Gastroesophageal sphincter (tissue), 4 donors: ENCODE measurements at regions not wholly inside any gene's neighbourhood (a gene's known extent, or its start where the extent isn't known, plus 50 kb on each side); places are given as distances from the start of the nearest gene placed in this dataset.

Experiments
- ATAC-seq: fragments of 150-250 bp; one replicate; pipeline ENCODE4 v1.9.1; 2016; ENCODE audit warnings: mild to moderate bottlenecking, moderate library complexity
- H3K27ac ChIP-seq, 4 donors: fragments of 200-600 bp; sonication (generic) in 3 of 4; 1 replicate in 3 of 4; 2 replicates in 1 of 4; pipeline ENCODE4 v1.5.1; 2016 to 2019
- H3K27me3 ChIP-seq: fragments of 200-600 bp; sonication (generic); one replicate; pipeline ENCODE4 v1.5.1; 2019
- H3K36me3 ChIP-seq, 2 donors: fragments of 200-600 bp; sonication (generic); one replicate each; pipeline ENCODE4 v1.5.1; 2019; ENCODE audit warnings: control low read depth in 1 of 2
- H3K4me1 ChIP-seq, 3 donors: fragments of 200-600 bp; sonication (generic); 1 replicate in 2 of 3; 2 replicates in 1 of 3; pipeline ENCODE4 v1.5.1; 2016 to 2019; ENCODE audit warnings: control low read depth in 2 of 3
- H3K4me3 ChIP-seq, 2 donors: fragments of 200-600 bp; sonication (generic); one replicate each; pipeline ENCODE4 v1.5.1; 2019; ENCODE audit warnings: mild to moderate bottlenecking in 1 of 2, moderate library complexity in 1 of 2
- H3K9me3 ChIP-seq, 3 donors: fragments of 200-600 bp; sonication (generic); one replicate each; pipeline ENCODE4 v1.5.1; 2017 to 2019; ENCODE audit warnings: control low read depth in 2 of 3
- EP300 ChIP-seq: sonication (generic); formaldehyde crosslinking; IDR thresholded peaks from one replicate; pipeline ENCODE4 v1.6.1; 2017; ENCODE audit warnings: antibody characterized with exemption, mild to moderate bottlenecking
- POLR2A ChIP-seq, 2 donors: fragments of 450-650 bp; IDR thresholded peaks; one replicate each; pipeline ENCODE4 v1.6.1; 2017; ENCODE audit warnings: antibody characterized with exemption in 2 of 2, mild to moderate bottlenecking in 2 of 2, moderate library complexity in 1 of 2
- POLR2AphosphoS5 ChIP-seq: sonication (generic); formaldehyde crosslinking; IDR thresholded peaks from one replicate; pipeline ENCODE4 v1.6.1; 2017; ENCODE audit warnings: antibody characterized with exemption
- WGBS, 2 donors: methylation state at CpG; one replicate each; pipeline ENCODE4 v1.1.5; 2018; ENCODE audit warnings: low coverage in 1 of 2; 5-methylcytosine and 5-hydroxymethylcytosine counted together
- TF ChIP-seq, protein P1 (sequence below), 4 experiments: fragments of 200-600 bp in 2 of 4; fragments of 450-650 bp in 2 of 4; sonication (generic) in 1 of 4; IDR thresholded peaks; one replicate each; pipeline ENCODE4 v1.5.1; 2017 to 2019; ENCODE audit warnings: antibody characterized with exemption in 4 of 4, mild to moderate bottlenecking in 2 of 4, moderate library complexity in 2 of 4

DNA sequence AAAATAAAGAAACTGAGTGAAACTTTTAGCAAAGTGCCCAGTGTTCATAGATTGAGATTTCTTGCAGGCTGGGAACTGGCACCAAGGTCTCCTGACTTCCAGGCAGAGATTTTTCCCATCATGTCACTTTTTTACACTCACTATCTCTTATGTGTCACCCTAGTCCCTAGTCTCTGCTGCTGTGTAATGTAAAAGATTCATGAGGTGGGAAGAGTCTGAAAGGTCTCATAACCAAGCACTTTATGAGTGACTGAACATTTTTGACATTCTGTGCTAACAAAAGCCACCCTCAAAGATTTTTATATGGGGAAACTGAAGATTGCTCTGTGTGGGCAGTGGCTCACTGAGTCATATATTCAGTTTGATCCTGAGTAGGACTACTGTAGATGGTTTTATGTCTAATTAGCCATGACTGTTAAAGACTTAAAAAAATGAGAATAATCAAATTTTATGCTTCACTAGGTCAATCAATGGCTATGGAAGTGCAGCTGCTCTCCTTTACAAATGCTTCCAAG, 900.3 kb upstream of the SORCS1 start:
- Histone ChIP-seq H3K36me3 (no peaks in the 10 kb centered on the region), H3K4me1 (no peaks in the 10 kb centered on the region), H3K4me3 (no peak overlapping the region), H3K9me3 (no peaks in the 10 kb centered on the region), H3K27ac (no peak overlapping the region), H3K27me3 (no peaks in the 10 kb centered on the region)
- TF ChIP-seq POLR2A (IDR thresholded peaks at IDR 0.05): no peak
- TF ChIP-seq, protein P1, sequence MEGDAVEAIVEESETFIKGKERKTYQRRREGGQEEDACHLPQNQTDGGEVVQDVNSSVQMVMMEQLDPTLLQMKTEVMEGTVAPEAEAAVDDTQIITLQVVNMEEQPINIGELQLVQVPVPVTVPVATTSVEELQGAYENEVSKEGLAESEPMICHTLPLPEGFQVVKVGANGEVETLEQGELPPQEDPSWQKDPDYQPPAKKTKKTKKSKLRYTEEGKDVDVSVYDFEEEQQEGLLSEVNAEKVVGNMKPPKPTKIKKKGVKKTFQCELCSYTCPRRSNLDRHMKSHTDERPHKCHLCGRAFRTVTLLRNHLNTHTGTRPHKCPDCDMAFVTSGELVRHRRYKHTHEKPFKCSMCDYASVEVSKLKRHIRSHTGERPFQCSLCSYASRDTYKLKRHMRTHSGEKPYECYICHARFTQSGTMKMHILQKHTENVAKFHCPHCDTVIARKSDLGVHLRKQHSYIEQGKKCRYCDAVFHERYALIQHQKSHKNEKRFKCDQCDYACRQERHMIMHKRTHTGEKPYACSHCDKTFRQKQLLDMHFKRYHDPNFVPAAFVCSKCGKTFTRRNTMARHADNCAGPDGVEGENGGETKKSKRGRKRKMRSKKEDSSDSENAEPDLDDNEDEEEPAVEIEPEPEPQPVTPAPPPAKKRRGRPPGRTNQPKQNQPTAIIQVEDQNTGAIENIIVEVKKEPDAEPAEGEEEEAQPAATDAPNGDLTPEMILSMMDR (IDR thresholded peaks at IDR 0.05): no peak
- TF ChIP-seq POLR2AphosphoS5: no peak
- TF ChIP-seq EP300: no peak
- ATAC-seq: no peak

- no peak overlapping the region for H3K27ac ChIP-seq
- no peaks in the 10 kb centered on the region for H3K4me1 ChIP-seq
- H3K9me3 ChIP-seq: no peaks in the 10 kb centered on the region
- H3K36me3 ChIP-seq: no peaks in the 10 kb centered on the region
- no peak overlapping the region for H3K4me3 ChIP-seq
- no peak for TF ChIP-seq POLR2A (IDR thresholded peaks at IDR 0.05)
- TF ChIP-seq EP300: no peak
- TF ChIP-seq, protein P1 (IDR thresholded peaks at IDR 0.05): no peak
- TF ChIP-seq POLR2AphosphoS5: no peak
- no peak for ATAC-seq
- no peaks in the 10 kb centered on the region for H3K27me3 ChIP-seq
- 35 to 50% methylated on average over 1 of the region's 1 CpG for WGBS, 2 donors
Measured at GRCh38 chr10:108060246-108060645, 895.7 kb upstream of the SORCS1 start.

GRCh38 chr10:108055506-108055905, 891.0 kb upstream of the SORCS1 start:
- TF ChIP-seq, protein P1 (IDR thresholded peaks at IDR 0.05): no peak
- no peak for TF ChIP-seq POLR2A (IDR thresholded peaks at IDR 0.05)
- Histone ChIP-seq H3K4me1 (no peaks in the 10 kb centered on the region), H3K9me3 (no peaks in the 10 kb centered on the region), H3K4me3 (no peak overlapping the region), H3K27me3 (no peaks in the 10 kb centered on the region), H3K36me3 (no peaks in the 10 kb centered on the region), H3K27ac (no peak overlapping the region)
- no peak for ATAC-seq
- 23% methylated on average over 1 of the region's 1 CpG; no CpG with 5 or more reads in 1 of the 2 donors for WGBS, 2 donors

DNA sequence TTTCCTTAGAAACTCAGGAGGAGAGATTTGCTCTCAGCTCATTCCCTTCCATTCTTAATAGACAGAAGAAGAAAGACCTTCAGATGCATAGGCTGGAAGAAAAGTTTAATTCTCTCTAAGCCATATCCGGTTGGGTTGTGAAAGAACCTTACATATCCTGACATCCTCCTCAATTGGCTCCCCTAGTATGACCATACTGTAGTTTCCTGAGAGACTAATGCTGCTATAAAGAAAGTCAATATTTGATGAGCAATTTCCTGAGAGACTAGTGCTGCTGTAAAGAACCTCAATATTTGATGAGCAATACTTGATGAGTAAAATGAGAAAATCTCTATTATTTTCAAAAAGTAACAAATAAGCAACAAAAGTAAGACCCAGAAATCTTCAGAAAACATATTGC, 888.5 kb upstream of the SORCS1 start:
- Histone ChIP-seq H3K36me3 (no peaks in the 10 kb centered on the region), H3K4me3 (no peak overlapping the region), H3K27ac (no peak overlapping the region), H3K9me3 (no peaks in the 10 kb centered on the region), H3K4me1 (no peaks in the 10 kb centered on the region), H3K27me3 (no peaks in the 10 kb centered on the region)
- TF ChIP-seq POLR2AphosphoS5 (no peak), EP300 (no peak), POLR2A (IDR thresholded peaks at IDR 0.05) (no peak)
- TF ChIP-seq, protein P1 (IDR thresholded peaks at IDR 0.05): no peak
- ATAC-seq: no peak
- WGBS, 2 donors: 70 to 80% methylated on average over 1 of the region's 1 CpG

- ATAC-seq: no peak
- TF ChIP-seq POLR2A (IDR thresholded peaks at IDR 0.05) (no peak), EP300 (no peak), POLR2AphosphoS5 (no peak)
- TF ChIP-seq, protein P1 (IDR thresholded peaks at IDR 0.05): no peak
- H3K36me3 ChIP-seq: no peaks in the 10 kb centered on the region
- H3K9me3 ChIP-seq: no peaks in the 10 kb centered on the region
- H3K4me3 ChIP-seq: no peak overlapping the region
- H3K27me3 ChIP-seq: no peaks in the 10 kb centered on the region
- H3K4me1 ChIP-seq: no peaks in the 10 kb centered on the region
- 36 to 85% methylated on average over 1 to 2 of the region's 2 CpGs for WGBS, 2 donors
- H3K27ac ChIP-seq: no peak overlapping the region
Measured at GRCh38 chr10:108051218-108051617, 886.7 kb upstream of the SORCS1 start.
